ENCODE measurements at regions not wholly inside any gene's neighbourhood (a gene's known extent, or its start where the extent isn't known, plus 50 kb on each side); places are given as distances from the start of the nearest gene placed in this dataset.

DNA sequence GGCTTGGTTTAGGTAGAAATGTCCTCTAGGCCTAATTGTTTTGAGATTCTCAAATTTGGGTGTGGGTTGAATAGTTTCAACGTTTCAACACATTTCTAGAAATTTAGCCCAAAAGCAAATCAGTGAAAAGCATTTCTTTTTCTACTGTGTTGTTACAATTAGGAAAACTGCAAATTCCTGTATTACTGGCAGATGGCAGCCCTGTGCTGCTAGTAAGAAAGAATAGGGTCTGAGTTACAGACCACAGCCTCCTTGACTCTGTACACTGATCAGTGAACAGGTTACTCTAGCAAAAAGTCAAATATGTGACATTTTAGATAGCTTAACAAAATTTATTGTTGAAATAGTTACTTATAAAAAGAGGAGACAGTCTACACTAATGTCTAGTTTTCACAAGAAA lies 703.0 kb downstream of the JRKL start:
- TF ChIP-seq, protein P1, sequence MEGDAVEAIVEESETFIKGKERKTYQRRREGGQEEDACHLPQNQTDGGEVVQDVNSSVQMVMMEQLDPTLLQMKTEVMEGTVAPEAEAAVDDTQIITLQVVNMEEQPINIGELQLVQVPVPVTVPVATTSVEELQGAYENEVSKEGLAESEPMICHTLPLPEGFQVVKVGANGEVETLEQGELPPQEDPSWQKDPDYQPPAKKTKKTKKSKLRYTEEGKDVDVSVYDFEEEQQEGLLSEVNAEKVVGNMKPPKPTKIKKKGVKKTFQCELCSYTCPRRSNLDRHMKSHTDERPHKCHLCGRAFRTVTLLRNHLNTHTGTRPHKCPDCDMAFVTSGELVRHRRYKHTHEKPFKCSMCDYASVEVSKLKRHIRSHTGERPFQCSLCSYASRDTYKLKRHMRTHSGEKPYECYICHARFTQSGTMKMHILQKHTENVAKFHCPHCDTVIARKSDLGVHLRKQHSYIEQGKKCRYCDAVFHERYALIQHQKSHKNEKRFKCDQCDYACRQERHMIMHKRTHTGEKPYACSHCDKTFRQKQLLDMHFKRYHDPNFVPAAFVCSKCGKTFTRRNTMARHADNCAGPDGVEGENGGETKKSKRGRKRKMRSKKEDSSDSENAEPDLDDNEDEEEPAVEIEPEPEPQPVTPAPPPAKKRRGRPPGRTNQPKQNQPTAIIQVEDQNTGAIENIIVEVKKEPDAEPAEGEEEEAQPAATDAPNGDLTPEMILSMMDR (IDR thresholded peaks at IDR 0.05; ENCODE audit: low read depth, low read length, poor library complexity, severe bottlenecking), result no peak
- no peak for TF ChIP-seq EZH2phosphoT487 (IDR thresholded peaks at IDR 0.05; ENCODE audit: borderline replicate concordance, low read length)
